Spleen (tissue), 7 donors: ENCODE measurements at regions not wholly inside any gene's neighbourhood (a gene's known extent, or its start where the extent isn't known, plus 50 kb on each side); places are given as distances from the start of the nearest gene placed in this dataset.

ENCODE experiments used
- CTCF ChIP-seq, 11 experiments: fragments of 200-600 bp in 7 of 11; fragments of 450-650 bp in 4 of 11; sonication (generic) in 4 of 11; IDR thresholded peaks in 8 of 11; conservative IDR thresholded peaks in 3 of 11; 1 replicate in 7 of 11; 2 replicates in 4 of 11; pipeline versions ENCODE4 v1.4.0 to v1.8.0; 2016 to 2021; ENCODE audit warnings: antibody characterized with exemption in 11 of 11, inconsistent platforms in 4 of 11, mild to moderate bottlenecking in 1 of 11
- POLR2A ChIP-seq, 3 donors: fragments of 450-650 bp; IDR thresholded peaks; one replicate each; pipeline ENCODE4 v1.5.1; 2017; ENCODE audit warnings: antibody characterized with exemption in 3 of 3, mild to moderate bottlenecking in 1 of 3
- donor health status: DM: no; HTN: no; CAD: no; lungs with moderate emphysema.
- donor health status: DM: no; HTN: no; CAD: no.
- donor health status: DM: no; HTN: no; CAD: no.

- no peak for TF ChIP-seq CTCF (IDR thresholded peaks at IDR 0.05 in 8 of 11, conservative IDR thresholded peaks at IDR 0.05 in 3 of 11)
- no peak for TF ChIP-seq POLR2A (IDR thresholded peaks at IDR 0.05)
Observed at GRCh38 chr14:24700511-24700910, 66.5 kb upstream of the GZMB start.
